ENCODE measurements at regions not wholly inside any gene's neighbourhood (a gene's known extent, or its start where the extent isn't known, plus 50 kb on each side); places are given as distances from the start of the nearest gene placed in this dataset.
A peak's percentile ranks its signal among the peaks of the same experiment; 100 is the strongest.
"Not testable (repeated sequence)": the region's sequence is repeated elsewhere in the genome, so short reads cannot be mapped to it uniquely, and the experiment has no call there.

- DNase-seq (ENCODE audit: low read depth in 2 of 2, low spot score in 1 of 2), result no peak
Measured at GRCh38 chr1:65059930-65060538, 88.0 kb upstream of the AK4 start.

DNA sequence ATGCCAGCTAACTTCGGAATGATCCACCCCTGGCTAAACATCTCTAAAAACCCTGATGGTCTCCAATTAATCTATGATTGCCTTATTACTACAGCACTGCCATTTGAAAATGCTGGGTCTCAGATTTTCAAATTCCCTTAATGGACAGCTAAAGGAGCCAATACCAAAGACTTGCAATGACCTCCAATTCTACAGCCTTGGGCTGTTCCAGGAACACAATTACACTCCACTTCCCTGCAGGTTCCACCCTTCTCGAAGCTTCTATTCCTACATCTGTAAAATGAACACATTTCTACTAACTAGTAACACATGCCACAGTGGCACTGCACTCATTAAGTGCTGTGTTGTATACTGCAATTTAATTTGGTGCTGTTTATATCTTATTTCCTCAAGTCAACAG lies 85.7 kb upstream of the AK4 start:
- no peak for DNase-seq (ENCODE audit: low read depth in 2 of 2, low spot score in 1 of 2)

- no peak for DNase-seq (ENCODE audit: low read depth in 2 of 2, low spot score in 1 of 2)
Measured at GRCh38 chr1:65063025-65063424, 85.0 kb upstream of the AK4 start.

- DNase-seq (ENCODE audit: low read depth in 2 of 2, low spot score in 1 of 2), result no peak
Measured at GRCh38 chr1:65064981-65065380, 83.0 kb upstream of the AK4 start.

- no peak for DNase-seq (ENCODE audit: low read depth in 2 of 2, low spot score in 1 of 2)
Measured at GRCh38 chr1:65065524-65066418, 82.2 kb upstream of the AK4 start.

DNA sequence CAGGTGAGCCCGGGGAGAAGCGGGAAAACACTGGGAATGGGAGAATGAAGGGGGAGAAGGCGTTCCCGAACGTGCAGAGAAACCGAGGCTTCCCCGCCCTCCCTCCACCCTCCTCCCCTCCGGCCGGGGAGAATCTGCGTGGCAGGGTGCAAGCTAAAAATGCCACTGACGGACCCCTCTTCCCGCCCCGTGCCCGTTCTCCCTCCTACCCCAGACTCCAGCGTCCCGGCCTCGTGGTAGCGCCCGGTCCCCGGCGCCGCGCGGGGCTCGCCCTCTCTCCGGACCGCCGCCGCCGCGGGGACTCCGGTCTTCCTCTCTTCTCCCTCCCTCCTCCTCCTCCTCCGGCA lies 81.6 kb upstream of the AK4 start:
- no peak for DNase-seq (ENCODE audit: low read depth in 2 of 2, low spot score in 1 of 2)

- DNase-seq (ENCODE audit: low read depth in 2 of 2, low spot score in 1 of 2), result peak; percentile 43 to 63
Measured at GRCh38 chr1:65066766-65067490, 81.1 kb upstream of the AK4 start.

DNA sequence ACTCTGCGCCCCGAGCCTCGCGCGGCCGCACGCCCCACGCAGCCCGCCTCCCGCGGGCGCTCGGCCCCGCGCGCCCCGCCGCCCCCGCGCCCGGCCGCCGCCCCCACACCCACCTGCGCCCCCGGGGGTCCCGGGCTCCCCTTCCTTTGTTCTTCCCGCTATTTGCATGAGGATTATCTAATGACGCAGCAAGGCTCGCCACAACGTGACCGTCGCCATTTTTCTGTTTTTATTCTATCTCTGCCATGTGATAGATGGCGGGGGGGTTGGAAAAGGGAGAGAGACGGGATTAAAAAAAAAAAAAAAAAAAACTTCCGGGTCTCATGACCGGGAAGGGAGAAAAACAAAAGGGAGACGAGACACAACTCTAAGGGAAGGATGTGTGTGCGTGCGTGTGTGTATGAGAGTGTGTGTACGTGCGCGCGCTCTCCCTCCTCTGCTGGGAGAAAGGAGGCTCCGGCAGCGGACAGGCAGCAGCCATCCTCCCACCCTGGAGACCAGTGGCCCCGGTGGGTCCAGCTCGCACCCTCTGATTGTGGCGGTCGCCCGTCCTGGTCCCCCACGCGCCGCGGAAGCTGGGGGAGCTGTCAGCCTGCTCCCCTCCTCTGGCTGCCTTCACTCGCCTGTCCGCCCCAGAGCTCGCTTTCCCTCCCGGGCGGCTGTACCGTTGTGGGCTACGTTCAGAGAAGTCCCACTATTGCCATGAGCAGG lies 80.4 kb upstream of the AK4 start:
- peak; percentile 13 to 20 for DNase-seq (ENCODE audit: low read depth in 2 of 2, low spot score in 1 of 2)

- no peak for DNase-seq (ENCODE audit: low read depth in 2 of 2, low spot score in 1 of 2)
Measured at GRCh38 chr1:65068202-65069010, 79.6 kb upstream of the AK4 start.

DNA sequence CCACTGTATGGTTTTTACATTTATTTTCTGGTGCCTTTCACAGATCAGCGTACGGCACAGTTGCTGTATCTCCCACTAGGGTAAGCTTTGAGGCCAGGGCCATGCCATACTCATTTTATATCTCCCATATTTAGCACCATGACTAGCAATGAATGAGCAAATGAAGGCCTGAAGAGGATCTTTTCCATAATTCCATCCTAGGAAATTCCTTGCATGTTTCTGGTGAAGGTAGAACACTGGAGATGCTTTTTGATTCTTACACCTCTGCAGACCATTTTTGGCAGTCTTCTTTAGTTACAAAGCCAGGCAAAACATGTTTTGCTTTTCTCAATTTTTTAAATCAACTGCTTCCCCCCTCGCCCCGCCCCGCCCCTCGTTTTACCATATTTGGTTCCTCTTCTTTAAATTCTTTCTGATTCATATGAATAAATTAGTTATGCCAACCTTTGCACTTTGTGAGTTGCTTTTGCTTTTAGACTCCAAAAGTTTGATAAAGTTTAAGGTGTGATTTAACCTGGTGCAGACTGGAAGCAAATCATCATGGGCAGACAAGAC lies 78.9 kb upstream of the AK4 start:
- DNase-seq (ENCODE audit: low read depth in 2 of 2, low spot score in 1 of 2), result peak; percentile 23 to 32

DNA sequence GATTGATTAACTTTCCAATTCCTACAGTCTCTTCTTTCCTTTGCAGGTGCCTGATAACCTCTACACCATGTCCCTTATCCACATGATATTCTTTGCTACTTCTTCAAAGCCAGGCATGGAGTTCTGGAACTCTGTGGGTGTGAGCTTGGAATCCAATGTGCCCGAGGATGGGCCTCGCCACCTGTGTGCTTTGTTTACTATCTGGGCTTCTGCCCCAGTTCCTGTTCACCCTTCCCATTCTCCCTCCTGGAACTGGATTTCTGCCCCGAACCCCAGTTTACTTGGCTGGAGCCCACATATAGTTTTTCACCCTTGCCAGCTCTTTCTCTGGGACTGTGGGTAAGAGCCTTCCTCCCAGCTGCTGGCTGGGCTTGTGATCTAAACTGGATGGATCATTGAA lies 75.2 kb upstream of the AK4 start:
- DNase-seq (ENCODE audit: low read depth in 2 of 2, low spot score in 1 of 2), result no peak

DNA sequence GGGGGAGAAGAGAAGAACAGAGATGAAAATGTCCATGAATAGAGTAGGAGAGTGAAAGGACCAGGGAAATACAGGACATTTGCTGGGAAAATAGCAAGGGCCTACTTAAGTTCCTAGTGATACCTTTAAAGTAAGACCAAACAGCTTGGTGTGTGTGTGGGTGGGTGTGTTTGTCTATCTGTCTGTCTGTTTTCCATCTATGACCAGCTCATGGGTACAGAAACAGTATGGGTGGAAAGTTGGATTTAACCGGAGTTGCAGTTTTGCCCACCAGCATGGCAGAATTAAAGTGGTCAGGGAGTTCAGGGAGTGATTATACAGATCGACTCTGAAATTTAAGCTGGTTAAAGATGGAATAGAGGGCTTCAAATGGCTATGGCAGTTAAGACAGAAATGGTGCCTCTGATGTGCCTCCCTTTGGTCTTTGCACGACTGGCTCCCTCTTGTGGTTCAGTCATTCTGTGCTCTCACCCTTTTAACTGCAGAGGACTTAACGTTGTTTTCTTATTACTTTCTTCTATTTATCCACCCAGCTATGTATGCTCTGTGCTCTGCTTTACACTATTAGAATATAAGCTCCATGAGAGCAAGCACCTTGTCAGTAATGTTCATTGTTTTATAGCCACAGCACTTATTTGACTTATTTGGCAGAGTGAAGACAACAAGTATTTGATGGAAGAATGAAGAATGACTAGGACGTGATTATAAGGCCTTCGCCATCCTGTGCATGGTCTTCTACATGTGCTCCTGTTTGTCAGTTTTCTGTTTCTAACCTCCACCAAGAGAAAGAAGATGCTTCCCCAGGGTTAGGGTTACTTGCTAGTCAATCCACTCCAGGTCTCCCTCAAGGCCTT lies 72.7 kb upstream of the AK4 start:
- peak; percentile 27 to 38 for DNase-seq (ENCODE audit: low read depth in 2 of 2, low spot score in 1 of 2)

- DNase-seq (ENCODE audit: low read depth in 2 of 2, low spot score in 1 of 2), result no peak
Measured at GRCh38 chr1:65077369-65077768, 70.6 kb upstream of the AK4 start.

DNA sequence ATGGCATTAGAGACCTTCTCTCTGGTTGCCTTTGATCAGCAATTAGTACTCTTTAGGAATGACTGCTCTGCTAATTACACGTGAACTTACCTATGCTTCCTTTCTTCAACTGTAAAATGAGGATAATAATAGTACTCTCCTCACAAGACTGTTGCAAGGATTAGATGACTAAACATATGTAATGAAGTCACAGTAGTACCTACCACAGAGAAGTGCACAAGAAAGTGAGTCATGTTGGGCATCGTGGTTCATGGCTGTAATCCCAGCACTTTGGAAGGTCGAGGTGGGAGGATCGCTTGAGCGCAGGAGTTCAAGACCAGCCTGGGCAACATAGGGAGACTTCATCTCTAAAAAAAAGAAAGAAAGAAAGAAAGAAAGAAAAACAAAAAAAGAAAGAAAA lies 68.1 kb upstream of the AK4 start:
- no peak for DNase-seq (ENCODE audit: low read depth in 2 of 2, low spot score in 1 of 2)

DNA sequence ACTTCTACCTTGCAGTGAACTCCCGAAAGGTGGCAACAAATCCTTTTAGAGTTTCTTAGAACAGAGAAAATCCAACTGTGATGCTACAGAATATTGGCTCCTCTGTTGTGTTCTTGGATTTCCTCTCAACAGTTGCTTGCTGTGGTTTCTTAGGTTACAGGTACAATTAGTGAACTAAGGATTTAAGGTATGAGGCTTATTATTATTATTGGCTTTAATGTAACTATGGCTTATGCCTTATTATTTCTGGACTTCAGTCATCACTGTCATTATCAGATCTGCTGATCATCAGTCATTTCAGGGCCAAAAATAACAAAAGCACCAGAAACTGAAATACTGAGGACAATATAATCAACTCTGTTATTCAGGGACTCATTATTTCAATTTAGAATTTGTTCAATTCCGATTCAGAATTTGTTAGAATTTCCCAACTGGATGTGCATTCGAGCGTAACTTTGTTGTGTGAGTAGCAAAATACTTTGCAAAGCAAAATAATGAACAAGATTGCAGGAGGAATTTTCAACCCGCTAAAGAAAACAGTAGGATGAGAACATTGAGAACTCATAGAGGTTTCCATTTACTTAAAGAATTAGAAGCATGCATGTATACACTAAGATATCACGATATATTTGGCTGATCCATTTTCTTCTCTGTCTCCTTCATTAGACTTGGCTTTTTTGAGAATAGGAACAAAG lies 65.5 kb upstream of the AK4 start:
- no peak for DNase-seq (ENCODE audit: low read depth in 2 of 2, low spot score in 1 of 2)

DNA sequence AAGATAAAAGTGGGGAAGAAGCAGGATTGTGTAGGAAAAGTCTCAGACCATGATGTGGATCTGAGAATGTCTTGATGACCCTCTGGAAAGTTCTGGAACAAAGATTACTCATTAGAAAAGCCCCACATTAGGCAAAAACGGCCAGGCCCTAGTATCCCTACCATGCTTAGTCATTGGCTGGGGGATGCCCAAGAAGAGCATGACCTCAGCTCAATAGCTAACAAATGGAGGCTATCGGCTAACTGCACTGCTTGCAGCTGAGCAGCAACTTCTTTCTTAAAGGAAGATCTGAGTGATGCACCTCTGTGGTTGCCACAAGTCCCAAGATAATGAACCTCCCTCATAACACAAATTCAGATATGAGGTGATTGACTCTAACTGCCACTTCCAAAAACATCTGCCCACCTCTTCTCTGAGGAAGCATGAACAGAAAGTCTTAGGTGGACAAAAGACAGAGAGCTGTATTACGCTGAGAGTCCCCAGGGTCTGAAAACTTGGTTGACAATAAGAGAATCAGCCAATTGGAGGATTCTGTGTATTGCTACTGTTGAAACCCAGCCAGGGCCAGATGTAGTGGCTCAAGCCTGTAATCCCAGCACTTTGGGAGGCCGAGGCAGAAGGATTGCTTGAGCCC lies 64.6 kb upstream of the AK4 start:
- no peak for DNase-seq (ENCODE audit: low read depth in 2 of 2, low spot score in 1 of 2)

- DNase-seq (ENCODE audit: low read depth in 2 of 2, low spot score in 1 of 2), result no peak
Measured at GRCh38 chr1:65084066-65084465, 63.9 kb upstream of the AK4 start.

- DNase-seq (ENCODE audit: low read depth in 2 of 2, low spot score in 1 of 2), result not testable (repeated sequence)
Measured at GRCh38 chr1:65087519-65087918, 60.5 kb upstream of the AK4 start.

All from stimulated activated CD8-positive, alpha-beta memory T cell treated with anti-CD3 and anti-CD28 coated beads, Interleukin-4, amount 100 ng/mL, for 4 hours (primary cell).